Bronchial epithelial cell (primary cell): ENCODE measurements at regions not wholly inside any gene's neighbourhood (a gene's known extent, or its start where the extent isn't known, plus 50 kb on each side); places are given as distances from the start of the nearest gene placed in this dataset.

Experiments used
- DNase-seq: peaks from one replicate; pipeline ENCODE4 v3.0.0-alpha.2; 2010; ENCODE audit warnings: low read depth
- FAIRE-seq: peaks from 2 replicates; lab custom pipeline; 2011; peaks lifted over from hg19 to GRCh38; lab: Jason Lieb, UNC
- H3K27me3 ChIP-seq: 2 replicates; pipeline ENCODE4 v1.5.1; 2011; ENCODE audit warnings: low read length; ENCODE audit not compliant: control insufficient read depth, insufficient read depth
- H3K36me3 ChIP-seq: 2 replicates; pipeline ENCODE4 v1.5.1; 2011; ENCODE audit warnings: low read length; ENCODE audit not compliant: control insufficient read depth, insufficient read depth
- H3K4me3 ChIP-seq: 2 replicates; pipeline ENCODE4 v1.5.1; 2011; ENCODE audit warnings: mild to moderate bottlenecking, low read depth, low read length, control low read depth
- TF ChIP-seq, protein P1 (sequence below): IDR thresholded peaks from 2 replicates; pipeline ENCODE4 v1.5.1; 2011; ENCODE audit warnings: mild to moderate bottlenecking, moderate library complexity, low read length, control low read depth, inconsistent platforms; ENCODE audit not compliant: insufficient read depth, severe bottlenecking

- FAIRE-seq (no peak), DNase-seq (no peak)
- no peak overlapping the region for H3K4me3 ChIP-seq
- H3K27me3 ChIP-seq: no peaks in the 10 kb centered on the region
- H3K36me3 ChIP-seq: no peaks in the 10 kb centered on the region
- TF ChIP-seq, protein P1, sequence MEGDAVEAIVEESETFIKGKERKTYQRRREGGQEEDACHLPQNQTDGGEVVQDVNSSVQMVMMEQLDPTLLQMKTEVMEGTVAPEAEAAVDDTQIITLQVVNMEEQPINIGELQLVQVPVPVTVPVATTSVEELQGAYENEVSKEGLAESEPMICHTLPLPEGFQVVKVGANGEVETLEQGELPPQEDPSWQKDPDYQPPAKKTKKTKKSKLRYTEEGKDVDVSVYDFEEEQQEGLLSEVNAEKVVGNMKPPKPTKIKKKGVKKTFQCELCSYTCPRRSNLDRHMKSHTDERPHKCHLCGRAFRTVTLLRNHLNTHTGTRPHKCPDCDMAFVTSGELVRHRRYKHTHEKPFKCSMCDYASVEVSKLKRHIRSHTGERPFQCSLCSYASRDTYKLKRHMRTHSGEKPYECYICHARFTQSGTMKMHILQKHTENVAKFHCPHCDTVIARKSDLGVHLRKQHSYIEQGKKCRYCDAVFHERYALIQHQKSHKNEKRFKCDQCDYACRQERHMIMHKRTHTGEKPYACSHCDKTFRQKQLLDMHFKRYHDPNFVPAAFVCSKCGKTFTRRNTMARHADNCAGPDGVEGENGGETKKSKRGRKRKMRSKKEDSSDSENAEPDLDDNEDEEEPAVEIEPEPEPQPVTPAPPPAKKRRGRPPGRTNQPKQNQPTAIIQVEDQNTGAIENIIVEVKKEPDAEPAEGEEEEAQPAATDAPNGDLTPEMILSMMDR: no peak
These were observed 360.7 kb downstream of the FIGN start for GRCh38 chr2:163375070-163375469.

DNA sequence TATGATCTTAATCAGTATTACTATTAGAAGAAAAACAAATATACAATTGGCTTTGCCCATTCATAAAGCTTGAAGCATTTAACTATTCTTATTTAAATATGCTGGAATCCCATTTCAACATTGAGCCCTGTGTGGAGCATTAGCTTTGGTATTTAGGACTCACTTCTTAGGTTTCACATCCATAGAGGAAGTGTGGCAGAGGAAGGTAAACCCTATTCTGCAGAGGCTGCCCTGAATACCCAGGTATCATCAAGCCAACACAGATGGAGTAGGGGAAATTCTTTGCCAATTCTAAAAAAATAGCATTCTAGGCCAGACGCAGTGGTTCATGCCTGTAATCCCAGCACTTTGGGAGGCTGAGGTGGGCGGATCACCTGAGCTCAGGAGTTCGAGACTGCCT is 361.5 kb downstream of the FIGN start:
- FAIRE-seq (no peak), DNase-seq (no peak)
- no peaks in the 10 kb centered on the region for H3K27me3 ChIP-seq
- H3K36me3 ChIP-seq: no peaks in the 10 kb centered on the region
- TF ChIP-seq, protein P1: no peak
- no peak overlapping the region for H3K4me3 ChIP-seq

GRCh38 chr2:163373496-163373895 is 362.3 kb downstream of the FIGN start:
- Histone ChIP-seq H3K27me3 (no peaks in the 10 kb centered on the region), H3K36me3 (no peaks in the 10 kb centered on the region), H3K4me3 (no peak overlapping the region)
- FAIRE-seq (no peak), DNase-seq (no peak)
- TF ChIP-seq, protein P1: no peak

DNA sequence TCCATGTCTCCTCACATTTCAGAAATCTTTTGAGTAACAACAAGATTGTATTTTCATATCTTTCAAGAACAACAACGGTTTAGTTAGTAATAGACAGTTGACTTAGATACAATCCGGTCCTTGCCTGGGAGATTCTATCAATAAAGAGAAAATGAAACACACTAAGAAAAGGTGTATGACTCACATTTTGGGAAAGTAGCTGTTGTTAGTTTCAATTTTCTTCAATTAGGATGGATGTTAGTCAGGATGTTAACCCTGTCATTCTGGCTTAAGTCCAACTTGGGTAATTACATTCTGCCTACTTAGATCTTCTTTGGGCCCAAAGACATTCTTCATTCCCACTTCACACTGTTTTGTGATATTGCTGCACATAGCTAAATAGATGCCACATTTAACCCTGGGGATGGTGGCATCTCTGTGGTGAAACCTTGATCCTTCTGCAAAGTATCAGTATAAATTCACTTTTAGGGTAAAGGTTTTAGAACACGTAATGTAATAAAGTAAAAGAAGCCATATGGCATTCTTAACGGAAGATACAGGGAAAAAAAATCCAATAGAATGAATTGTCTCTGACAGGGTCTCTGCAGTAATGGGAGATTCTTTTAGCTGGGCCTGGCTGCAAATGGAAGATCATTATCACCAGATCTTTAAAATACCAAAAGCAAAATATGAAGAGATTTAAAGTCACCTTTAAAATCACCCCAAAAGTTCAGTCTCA is 365.5 kb downstream of the FIGN start:
- no peak for FAIRE-seq
- Histone ChIP-seq H3K4me3 (no peak overlapping the region), H3K27me3 (no peaks in the 10 kb centered on the region), H3K36me3 (no peaks in the 10 kb centered on the region)
- TF ChIP-seq, protein P1: no peak
- peak; percentile 25 for DNase-seq

GRCh38 chr2:163369111-163369510 is 366.7 kb downstream of the FIGN start:
- no peak for FAIRE-seq
- TF ChIP-seq, protein P1: no peak

DNA sequence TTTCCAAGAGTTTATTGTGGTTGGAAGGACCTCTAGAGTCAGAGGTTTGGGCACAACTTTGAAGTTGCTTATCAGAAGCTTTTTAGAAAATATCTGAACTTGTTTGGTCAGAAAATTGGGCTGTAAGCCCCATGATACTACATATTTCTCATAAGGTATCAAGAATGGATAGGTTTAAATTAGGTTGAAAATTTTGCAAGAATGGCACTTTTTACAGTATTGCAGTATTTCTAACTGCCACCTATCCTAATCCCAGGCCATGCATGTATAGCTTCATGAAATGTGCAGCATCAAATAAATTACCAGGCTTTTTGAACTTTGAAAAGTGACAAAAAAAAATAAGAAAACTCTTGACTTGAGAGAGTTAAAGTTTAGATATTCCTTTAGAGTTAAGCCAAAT is 367.2 kb downstream of the FIGN start:
- Histone ChIP-seq H3K4me3 (no peak overlapping the region), H3K36me3 (no peaks in the 10 kb centered on the region), H3K27me3 (no peaks in the 10 kb centered on the region)
- TF ChIP-seq, protein P1: no peak
- FAIRE-seq (no peak), DNase-seq (no peak)

More at GRCh38 chr2:163369111-163369510, 366.7 kb downstream of the FIGN start:
- no peaks in the 10 kb centered on the region for H3K36me3 ChIP-seq
- H3K4me3 ChIP-seq: no peak overlapping the region
- DNase-seq: no peak
- no peaks in the 10 kb centered on the region for H3K27me3 ChIP-seq
